ENCODE measurements at regions not wholly inside any gene's neighbourhood (a gene's known extent, or its start where the extent isn't known, plus 50 kb on each side); places are given as distances from the start of the nearest gene placed in this dataset.

- H3K18ac ChIP-seq (ENCODE audit: low read length) = peak overlapping the region; percentile 55
- H3K4ac ChIP-seq (ENCODE audit: low read length) = no peak overlapping the region
Observed at GRCh38 chr12:132395192-132395907, 66.0 kb upstream of the GALNT9 start.

GRCh38 chr12:132393991-132394949, 64.9 kb upstream of the GALNT9 start:
- DNase-seq (ENCODE audit: low spot score) = no peak
- H3K9ac ChIP-seq (ENCODE audit: low read depth, low read length, poor library complexity) = no peak overlapping the region
- peaks cover 0 to 6% of the 10 kb centered on the region in 2 donors for H3K9me3 ChIP-seq (replicated peaks in 1 of 2; ENCODE audit: control insufficient read depth in 2 of 2, insufficient read depth in 1 of 2, low read depth in 1 of 2, low read length in 2 of 2)
- H3K4ac ChIP-seq (ENCODE audit: low read length) = no peak overlapping the region
- WGBS, 2 donors (ENCODE audit: extremely low coverage in 2 of 2, insufficient read length in 2 of 2, insufficient replicate concordance in 1 of 2) = no CpG with 5 or more reads among the region's 36 CpGs
- H4K8ac ChIP-seq (ENCODE audit: low read depth, low read length) = no peak overlapping the region
- no peak overlapping the region for H2AFZ ChIP-seq (ENCODE audit: low read length)
- H3K79me1 ChIP-seq (ENCODE audit: low read depth, low read length) = peaks cover 1% of the 10 kb centered on the region
- H2BK15ac ChIP-seq (ENCODE audit: low read length) = no peak overlapping the region
- H2BK120ac ChIP-seq (ENCODE audit: low read depth, low read length) = no peak overlapping the region
- H2BK5ac ChIP-seq (ENCODE audit: low read length) = no peak overlapping the region
- H3K27ac ChIP-seq (replicated peaks; ENCODE audit: low read length) = no peak overlapping the region
- H3K36me3 ChIP-seq (replicated peaks in 1 of 2; ENCODE audit: control insufficient read depth in 2 of 2, insufficient read depth in 2 of 2, low read length in 2 of 2) = no peaks in the 10 kb centered on the region
- H3K23ac ChIP-seq (ENCODE audit: low read depth, low read length, poor library complexity) = no peak overlapping the region
- H3K18ac ChIP-seq (ENCODE audit: low read length) = no peak overlapping the region
- H3K14ac ChIP-seq (ENCODE audit: low read length) = no peak overlapping the region
- H2BK12ac ChIP-seq (ENCODE audit: low read length) = no peak overlapping the region
- peaks cover 6 to 49% (median 37%) of the 10 kb centered on the region in 3 experiments for H3K27me3 ChIP-seq (ENCODE audit: control insufficient read depth in 3 of 3, insufficient read depth in 3 of 3, low read depth in 1 of 3, low read length in 3 of 3)
- no peak overlapping the region for H4K91ac ChIP-seq (ENCODE audit: low read depth, low read length, poor library complexity)
- H2AK5ac ChIP-seq (ENCODE audit: low read depth, low read length) = no peak overlapping the region
- peak overlapping the region in 1 of 2 donors; percentile 5 for H3K4me3 ChIP-seq (ENCODE audit: low read length in 2 of 2)
- no peaks in the 10 kb centered on the region for H3K4me1 ChIP-seq (ENCODE audit: control insufficient read depth in 2 of 2, insufficient read depth in 1 of 2, low read depth in 1 of 2, low read length in 2 of 2)
- no peak overlapping the region for H3K4me2 ChIP-seq (ENCODE audit: insufficient read depth, low read length, poor library complexity, severe bottlenecking)

More at GRCh38 chr12:132395192-132395907, 66.0 kb upstream of the GALNT9 start:
- no peaks in the 10 kb centered on the region for H3K36me3 ChIP-seq (replicated peaks in 1 of 2; ENCODE audit: control insufficient read depth in 2 of 2, insufficient read depth in 2 of 2, low read length in 2 of 2)
- no peak overlapping the region for H3K23ac ChIP-seq (ENCODE audit: low read depth, low read length, poor library complexity)
- no peak overlapping the region for H4K91ac ChIP-seq (ENCODE audit: low read depth, low read length, poor library complexity)
- no peaks in the 10 kb centered on the region for H3K4me1 ChIP-seq (ENCODE audit: control insufficient read depth in 2 of 2, insufficient read depth in 1 of 2, low read depth in 1 of 2, low read length in 2 of 2)
- H2AFZ ChIP-seq (ENCODE audit: low read length) = no peak overlapping the region
- peak overlapping the region; percentile 20 for H2BK15ac ChIP-seq (ENCODE audit: low read length)
- H3K27me3 ChIP-seq (ENCODE audit: control insufficient read depth in 3 of 3, insufficient read depth in 3 of 3, low read depth in 1 of 3, low read length in 3 of 3) = peaks cover 6 to 46% (median 37%) of the 10 kb centered on the region in 3 experiments
- no peak overlapping the region for H3K4me2 ChIP-seq (ENCODE audit: insufficient read depth, low read length, poor library complexity, severe bottlenecking)
- peak overlapping the region; percentile 1 for H3K14ac ChIP-seq (ENCODE audit: low read length)
- peaks cover 1% of the 10 kb centered on the region for H3K79me1 ChIP-seq (ENCODE audit: low read depth, low read length)
- H3K9ac ChIP-seq (ENCODE audit: low read depth, low read length, poor library complexity) = no peak overlapping the region
- no CpG with 5 or more reads among the region's 28 CpGs for WGBS, 2 donors (ENCODE audit: extremely low coverage in 2 of 2, insufficient read length in 2 of 2, insufficient replicate concordance in 1 of 2)
- H4K8ac ChIP-seq (ENCODE audit: low read depth, low read length) = no peak overlapping the region
- peaks cover 0 to 6% of the 10 kb centered on the region in 2 donors for H3K9me3 ChIP-seq (replicated peaks in 1 of 2; ENCODE audit: control insufficient read depth in 2 of 2, insufficient read depth in 1 of 2, low read depth in 1 of 2, low read length in 2 of 2)
- H2BK120ac ChIP-seq (ENCODE audit: low read depth, low read length) = no peak overlapping the region
- H2BK5ac ChIP-seq (ENCODE audit: low read length) = no peak overlapping the region
- no peak for DNase-seq (ENCODE audit: low spot score)
- H3K27ac ChIP-seq (replicated peaks; ENCODE audit: low read length) = no peak overlapping the region
- no peak overlapping the region for H3K4me3 ChIP-seq (ENCODE audit: low read length in 2 of 2)
- H2AK5ac ChIP-seq (ENCODE audit: low read depth, low read length) = no peak overlapping the region
- H2BK12ac ChIP-seq (ENCODE audit: low read length) = no peak overlapping the region

GRCh38 chr12:132393245-132393795, 63.9 kb upstream of the GALNT9 start:
- no peak overlapping the region for H2BK15ac ChIP-seq (ENCODE audit: low read length)
- H3K4me3 ChIP-seq (ENCODE audit: low read length in 2 of 2) = no peak overlapping the region
- no peak overlapping the region for H3K4me2 ChIP-seq (ENCODE audit: insufficient read depth, low read length, poor library complexity, severe bottlenecking)
- peak overlapping the region; percentile 37 for H3K23ac ChIP-seq (ENCODE audit: low read depth, low read length, poor library complexity)
- H3K9ac ChIP-seq (ENCODE audit: low read depth, low read length, poor library complexity) = no peak overlapping the region
- no peak overlapping the region for H2BK12ac ChIP-seq (ENCODE audit: low read length)
- no peaks in the 10 kb centered on the region for H3K36me3 ChIP-seq (replicated peaks in 1 of 2; ENCODE audit: control insufficient read depth in 2 of 2, insufficient read depth in 2 of 2, low read length in 2 of 2)
- H3K14ac ChIP-seq (ENCODE audit: low read length) = no peak overlapping the region
- no peak overlapping the region for H3K27ac ChIP-seq (replicated peaks; ENCODE audit: low read length)
- no peak overlapping the region for H3K18ac ChIP-seq (ENCODE audit: low read length)
- peaks cover 6 to 53% (median 36%) of the 10 kb centered on the region in 3 experiments for H3K27me3 ChIP-seq (ENCODE audit: control insufficient read depth in 3 of 3, insufficient read depth in 3 of 3, low read depth in 1 of 3, low read length in 3 of 3)
- H3K4ac ChIP-seq (ENCODE audit: low read length) = no peak overlapping the region
- DNase-seq (ENCODE audit: low spot score) = no peak
- H3K9me3 ChIP-seq (replicated peaks in 1 of 2; ENCODE audit: control insufficient read depth in 2 of 2, insufficient read depth in 1 of 2, low read depth in 1 of 2, low read length in 2 of 2) = peaks cover 0 to 8% of the 10 kb centered on the region in 2 donors
- H3K4me1 ChIP-seq (ENCODE audit: control insufficient read depth in 2 of 2, insufficient read depth in 1 of 2, low read depth in 1 of 2, low read length in 2 of 2) = no peaks in the 10 kb centered on the region
- no CpG with 5 or more reads among the region's 19 CpGs for WGBS, 2 donors (ENCODE audit: extremely low coverage in 2 of 2, insufficient read length in 2 of 2, insufficient replicate concordance in 1 of 2)
- H2AFZ ChIP-seq (ENCODE audit: low read length) = no peak overlapping the region
- H3K79me1 ChIP-seq (ENCODE audit: low read depth, low read length) = no peaks in the 10 kb centered on the region
- no peak overlapping the region for H4K8ac ChIP-seq (ENCODE audit: low read depth, low read length)
- H2BK5ac ChIP-seq (ENCODE audit: low read length) = no peak overlapping the region
- H4K91ac ChIP-seq (ENCODE audit: low read depth, low read length, poor library complexity) = no peak overlapping the region
- H2AK5ac ChIP-seq (ENCODE audit: low read depth, low read length) = peak overlapping the region; percentile 10
- no peak overlapping the region for H2BK120ac ChIP-seq (ENCODE audit: low read depth, low read length)

All from neuronal stem cell (in vitro differentiated cells).